ENCODE measurements at regions not wholly inside any gene's neighbourhood (a gene's known extent, or its start where the extent isn't known, plus 50 kb on each side); places are given as distances from the start of the nearest gene placed in this dataset.

- no peak for TF ChIP-seq EZH2 (IDR thresholded peaks at IDR 0.05)
- TF ChIP-seq POLR2AphosphoS5 (IDR thresholded peaks at IDR 0.05; ENCODE audit: borderline replicate concordance, low read depth, low read length), result no peak
- no peak for TF ChIP-seq FOXP2 (optimal IDR thresholded peaks at IDR 0.05; ENCODE audit: control extremely low read depth, extremely low read length, insufficient read depth)
Observed at GRCh38 chr13:109516186-109516585, 270.2 kb downstream of the IRS2 start.

All from SK-N-MC (cell line).